K562 (cell line): ENCODE measurements at regions not wholly inside any gene's neighbourhood (a gene's known extent, or its start where the extent isn't known, plus 50 kb on each side); places are given as distances from the start of the nearest gene placed in this dataset.

ENCODE experiments used
- ATAC-seq: fragments of 200-7000 bp; cut with Tn5 transposase; 3 replicates; pipeline ENCODE4 v1.9.1; 2020; ENCODE audit warnings: moderate library complexity
- BruUV-seq: library from RNA; stranded (reverse); fragments of 400-500 nt; replicated peaks from 2 replicates; lab custom pipeline; 2021; lab: Mats Ljungman, UMichigan
- CTCF ChIA-PET: fragments of 300-600 bp; formaldehyde crosslinking; extraction: SDS; loops from one replicate; lab custom pipeline; 2021; ENCODE audit warnings: low intra/inter-chr PET ratio; lab: Yijun Ruan, JAX
- POLR2A ChIA-PET: fragments of 300-600, 350-650 bp; sonication (Branson Sonifier 250); formaldehyde crosslinking; extraction: SDS; loops from one replicate; lab custom pipeline; 2021; ENCODE audit warnings: antibody characterized with exemption, inconsistent platforms; lab: Yijun Ruan, JAX
- DNase-seq, 4 experiments: peaks; one replicate each; pipeline versions ENCODE4 v3.0.0 to v3.0.0-alpha.2; 2011 to 2018; ENCODE audit warnings: low spot score in 3 of 4, mixed read lengths in 3 of 4; ENCODE audit errors: extremely low read depth in 1 of 4
- FAIRE-seq: peaks from 2 replicates; lab custom pipeline; 2011; peaks lifted over from hg19 to GRCh38; lab: Jason Lieb, UNC
- H2AFZ ChIP-seq: 2 replicates; pipeline ENCODE4 v1.6.0; 2011; ENCODE audit warnings: low read depth, low read length, control low read depth, inconsistent platforms
- H3K27ac ChIP-seq: fragments of 200-600 bp; 3 replicates; pipeline ENCODE4 v1.8.0; 2011; ENCODE audit warnings: low read depth, mild to moderate bottlenecking, control low read depth, inconsistent platforms, low read length, moderate library complexity, mixed read lengths; ENCODE audit errors: extremely low read depth
- H3K27me3 ChIP-seq, 2 experiments: fragments of 300-600 bp in 1 of 2; 2 replicates in 1 of 2; 3 replicates in 1 of 2; pipeline versions ENCODE4 v1.6.0 to v1.8.0; 2011; ENCODE audit warnings: inconsistent platforms in 2 of 2, low read length in 2 of 2, mild to moderate bottlenecking in 1 of 2, mixed read lengths in 1 of 2, moderate library complexity in 1 of 2; ENCODE audit not compliant: control insufficient read depth in 2 of 2, insufficient read depth in 2 of 2
- H3K36me3 ChIP-seq: fragments of 300-600 bp; 3 replicates; pipeline ENCODE4 v1.8.0; 2011; ENCODE audit warnings: mild to moderate bottlenecking, low read length, inconsistent platforms; ENCODE audit not compliant: control insufficient read depth, insufficient read depth
- H3K4me1 ChIP-seq, 2 experiments: fragments of 200-600 bp in 1 of 2; replicated peaks in 1 of 2; 2 replicates in 1 of 2; 3 replicates in 1 of 2; pipeline versions ENCODE4 v1.5.1 to v1.8.0; 2011; ENCODE audit warnings: inconsistent platforms in 2 of 2, low read length in 2 of 2, mild to moderate bottlenecking in 1 of 2, mixed read lengths in 1 of 2, moderate library complexity in 1 of 2; ENCODE audit not compliant: control insufficient read depth in 2 of 2, insufficient read depth in 2 of 2
- H3K4me2 ChIP-seq: 2 replicates; pipeline ENCODE4 v1.6.1; 2011; ENCODE audit warnings: low read length, control low read depth, inconsistent platforms, mixed read lengths; ENCODE audit not compliant: insufficient read depth
- H3K4me3 ChIP-seq: fragments of 200-600 bp; sonication (generic), shearing (Covaris generic); 2 replicates; pipeline ENCODE4 v1.5.1; 2016; ENCODE audit warnings: control low read depth, inconsistent platforms
- H3K79me2 ChIP-seq: fragments of 200-600 bp; 3 replicates; pipeline ENCODE4 v1.8.0; 2011; ENCODE audit warnings: low read length, inconsistent platforms; ENCODE audit not compliant: control insufficient read depth, insufficient read depth
- H3K9ac ChIP-seq, 2 experiments: 2 replicates each; pipeline versions ENCODE4 v1.6.0 to v1.6.1; 2011; ENCODE audit warnings: low read depth in 2 of 2, low read length in 2 of 2, control low read depth in 1 of 2, inconsistent platforms in 1 of 2, mild to moderate bottlenecking in 1 of 2, mixed read lengths in 1 of 2; ENCODE audit not compliant: insufficient read depth in 1 of 2
- H3K9me1 ChIP-seq: one replicate; pipeline ENCODE4 v1.6.0; 2011; ENCODE audit warnings: inconsistent platforms, mild to moderate bottlenecking, low read length, moderate library complexity; ENCODE audit not compliant: control insufficient read depth, insufficient read depth
- H3K9me3 ChIP-seq: replicated peaks from 2 replicates; pipeline ENCODE4 v1.5.1; 2011; ENCODE audit warnings: low read depth, low read length, inconsistent platforms; ENCODE audit not compliant: control insufficient read depth, insufficient read depth
- H4K20me1 ChIP-seq: replicated peaks from 2 replicates; pipeline ENCODE4 v1.6.1; 2011; ENCODE audit warnings: low read length, inconsistent platforms, mixed read lengths; ENCODE audit not compliant: control insufficient read depth, insufficient read depth
- BACH1 ChIP-seq: fragments of 200-800 bp; sonication (Bioruptor generic); IDR thresholded peaks from 2 replicates; pipeline ENCODE4 v1.6.1; 2016; ENCODE audit warnings: missing genetic modification characterization, missing compliant biosample characterization
- CBX5 ChIP-seq: IDR thresholded peaks from 2 replicates; pipeline ENCODE4 v1.6.1; 2014; ENCODE audit warnings: low read depth, borderline replicate concordance
- CHCHD3 ChIP-seq: fragments of 250-450 bp; sonication (Bioruptor Pico); IDR thresholded peaks from 2 replicates; pipeline ENCODE4 v2.1.2; 2022; ENCODE audit warnings: mild to moderate bottlenecking
- ID3 ChIP-seq, 2 experiments: fragments of 250-450 bp in 1 of 2; fragments of 450-650 bp in 1 of 2; sonication (Bioruptor Pico) in 1 of 2; IDR thresholded peaks; 2 replicates each; pipeline versions ENCODE4 v1.6.1 to v1.8.0; 2016 to 2021; ENCODE audit warnings: mild to moderate bottlenecking in 2 of 2, moderate library complexity in 2 of 2, missing compliant biosample characterization in 1 of 2, missing genetic modification characterization in 1 of 2
- JUN ChIP-seq, 2 experiments: sonication (generic) in 1 of 2; formaldehyde crosslinking in 1 of 2; IDR thresholded peaks; 2 replicates each; pipeline versions ENCODE4 v1.6.1 to v1.8.0; 2012 to 2022; ENCODE audit warnings: borderline replicate concordance in 2 of 2, mild to moderate bottlenecking in 2 of 2, improper control_type of control experiment in 1 of 2, low read depth in 1 of 2, low read length in 1 of 2, missing genetic modification reagents in 1 of 2
- NR2C1 ChIP-seq, 2 experiments: fragments of 450-650 bp; IDR thresholded peaks; 2 replicates each; pipeline ENCODE4 v1.6.1; 2017; ENCODE audit warnings: mild to moderate bottlenecking in 2 of 2, antibody characterized with exemption in 1 of 2, inconsistent platforms in 1 of 2, missing compliant biosample characterization in 1 of 2, missing genetic modification characterization in 1 of 2
- PHB2 ChIP-seq: fragments of 450-650 bp; IDR thresholded peaks from 2 replicates; pipeline ENCODE4 v1.6.1; 2017; ENCODE audit warnings: low read depth
- PTTG1 ChIP-seq: fragments of 450-650 bp; IDR thresholded peaks from 2 replicates; pipeline ENCODE4 v1.6.1; 2016; ENCODE audit warnings: low read depth, mild to moderate bottlenecking, missing genetic modification characterization, missing compliant biosample characterization
- THRAP3 ChIP-seq: fragments of 450-650 bp; IDR thresholded peaks from 2 replicates; pipeline ENCODE4 v1.6.1; 2016; ENCODE audit warnings: mild to moderate bottlenecking, inconsistent platforms, borderline replicate concordance
- ZNF696 ChIP-seq: fragments of 250-450 bp; sonication (Bioruptor Pico); conservative IDR thresholded peaks from 2 replicates; pipeline ENCODE4 v1.4.0; 2020; ENCODE audit warnings: mild to moderate bottlenecking, moderate library complexity
- WGBS: fragments of 100-300 bp; shearing (Covaris generic); methylation state at CpG from one replicate; pipeline ENCODE4 v1.1.6; 2016; ENCODE audit warnings: low coverage, mixed read lengths; ENCODE audit not compliant: insufficient coverage; ENCODE audit errors: missing lambda C conversion rate; 5-methylcytosine and 5-hydroxymethylcytosine counted together
- in situ Hi-C: fragments of 300-500 bp; cut with MboI; formaldehyde crosslinking; loops from 4 replicates; pipeline ENCODE4 v1.15.0; 2018; ENCODE audit warnings: inconsistent platforms, mixed read lengths
- intact Hi-C: fragments of 100-400 bp; cut with micrococcal nuclease; formaldehyde crosslinking; loops from 2 replicates; pipeline ENCODE4 v1.14.2; 2022
- TF ChIP-seq, protein P1 (sequence below): sonication (generic); formaldehyde crosslinking; IDR thresholded peaks from 2 replicates; pipeline ENCODE4 v1.9.0; 2022; ENCODE audit warnings: mild to moderate bottlenecking, missing genetic modification reagents
- TF ChIP-seq, protein P2 (sequence below): fragments of 250-450 bp; sonication (Bioruptor Pico); IDR thresholded peaks from 2 replicates; pipeline ENCODE4 v1.4.0; 2020; ENCODE audit warnings: mild to moderate bottlenecking, moderate library complexity
- TF ChIP-seq, protein P3 (sequence below): fragments of 250-450 bp; sonication (Bioruptor Pico); IDR thresholded peaks from 2 replicates; pipeline ENCODE4 v1.8.0; 2022; ENCODE audit warnings: inconsistent platforms, mild to moderate bottlenecking, moderate library complexity, borderline replicate concordance

DNA sequence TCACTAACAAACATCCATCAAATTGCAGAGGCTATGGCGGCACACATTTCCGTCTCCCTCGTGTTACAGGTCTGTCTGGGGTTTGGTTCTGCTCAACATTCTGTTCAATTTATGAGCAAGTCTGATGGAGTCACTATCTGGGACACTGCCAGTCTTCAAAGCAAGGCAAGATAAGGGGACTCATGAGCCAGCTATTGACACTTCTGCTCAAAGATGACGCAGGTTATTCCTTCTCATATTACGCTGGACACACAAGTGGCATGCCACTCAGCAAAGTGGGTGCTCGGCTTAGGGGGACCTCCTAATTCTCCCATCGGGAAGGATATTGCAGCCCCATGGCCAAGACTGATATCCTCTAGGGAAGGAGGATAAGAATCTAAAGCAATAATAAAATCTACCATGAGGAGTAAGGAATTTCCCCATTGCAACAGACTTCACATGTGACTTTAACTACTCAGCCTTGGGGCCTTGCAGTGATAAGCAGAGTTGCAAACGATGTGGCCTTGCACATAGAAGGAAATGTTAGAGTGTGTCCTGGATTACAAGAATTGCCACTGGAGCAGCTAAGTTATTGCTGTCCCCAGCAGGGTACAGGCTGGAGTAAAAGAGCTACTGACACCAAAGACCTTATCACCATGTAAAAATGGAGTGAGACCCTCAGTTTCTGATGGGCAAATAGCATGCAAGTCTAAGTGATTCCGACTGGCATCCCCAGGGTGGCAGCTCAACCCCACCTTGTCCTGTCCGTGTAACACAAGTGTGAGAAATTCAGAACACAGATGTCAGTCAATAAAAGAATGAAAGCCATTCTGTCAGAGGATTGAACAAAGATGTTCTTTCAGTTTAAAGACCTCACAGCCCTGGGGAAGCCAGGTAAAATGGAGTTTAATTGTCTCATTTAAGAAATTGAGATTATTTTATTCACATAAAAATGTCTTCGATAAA is 306.1 kb downstream of the IRS2 start:
- no peaks in the 10 kb centered on the region for H3K9me3 ChIP-seq
- H2AFZ ChIP-seq = no peak overlapping the region
- H4K20me1 ChIP-seq = no peaks in the 10 kb centered on the region
- DNase-seq (no peak), FAIRE-seq (no peak), ATAC-seq (no peak)
- H3K36me3 ChIP-seq = no peaks in the 10 kb centered on the region
- no peaks in the 10 kb centered on the region for H3K79me2 ChIP-seq
- H3K27ac ChIP-seq = no peak overlapping the region
- WGBS = 0% methylated on average over 9 of the region's 11 CpGs
- H3K9ac ChIP-seq = no peak overlapping the region
- ChIA-PET CTCF (no interaction called here), POLR2A (interaction anchor here (0.6 kb wide), 1 partner anchor 828 kb away, joined by 3 read pairs; no protein-coding TSS in a partner anchor)
- no peak overlapping the region for H3K4me3 ChIP-seq
- in situ Hi-C loops (no loop called here), intact Hi-C loops (no loop called here)
- H3K4me2 ChIP-seq = no peak overlapping the region
- no peaks in the 10 kb centered on the region for H3K4me1 ChIP-seq
- no TSS peak for BruUV-seq
- no peaks in the 10 kb centered on the region for H3K27me3 ChIP-seq
- no peaks in the 10 kb centered on the region for H3K9me1 ChIP-seq
- TF ChIP-seq, protein P1, sequence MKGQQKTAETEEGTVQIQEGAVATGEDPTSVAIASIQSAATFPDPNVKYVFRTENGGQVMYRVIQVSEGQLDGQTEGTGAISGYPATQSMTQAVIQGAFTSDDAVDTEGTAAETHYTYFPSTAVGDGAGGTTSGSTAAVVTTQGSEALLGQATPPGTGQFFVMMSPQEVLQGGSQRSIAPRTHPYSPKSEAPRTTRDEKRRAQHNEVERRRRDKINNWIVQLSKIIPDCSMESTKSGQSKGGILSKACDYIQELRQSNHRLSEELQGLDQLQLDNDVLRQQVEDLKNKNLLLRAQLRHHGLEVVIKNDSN = no peak
- TF ChIP-seq ZNF696 (CRISPR knock-in tag) (no peak), ID3 (CRISPR knock-in tag; IDR thresholded peaks at IDR 0.05) (no peak), ID3 (tag; IDR thresholded peaks at IDR 0.05) (no peak), CBX5 (no peak), PTTG1 (tag) (no peak), PHB2 (no peak), NR2C1 (IDR thresholded peaks at IDR 0.05) (no peak), NR2C1 (tag; IDR thresholded peaks at IDR 0.05) (no peak), JUN (IDR thresholded peaks at IDR 0.05; ENCODE audit: borderline replicate concordance, low read depth, low read length) (no peak), JUN (CRISPR knock-in tag; IDR thresholded peaks at IDR 0.05; ENCODE audit: borderline replicate concordance) (no peak), CHCHD3 (CRISPR knock-in tag) (no peak), THRAP3 (no peak), BACH1 (tag) (no peak)
- TF ChIP-seq, protein P2, sequence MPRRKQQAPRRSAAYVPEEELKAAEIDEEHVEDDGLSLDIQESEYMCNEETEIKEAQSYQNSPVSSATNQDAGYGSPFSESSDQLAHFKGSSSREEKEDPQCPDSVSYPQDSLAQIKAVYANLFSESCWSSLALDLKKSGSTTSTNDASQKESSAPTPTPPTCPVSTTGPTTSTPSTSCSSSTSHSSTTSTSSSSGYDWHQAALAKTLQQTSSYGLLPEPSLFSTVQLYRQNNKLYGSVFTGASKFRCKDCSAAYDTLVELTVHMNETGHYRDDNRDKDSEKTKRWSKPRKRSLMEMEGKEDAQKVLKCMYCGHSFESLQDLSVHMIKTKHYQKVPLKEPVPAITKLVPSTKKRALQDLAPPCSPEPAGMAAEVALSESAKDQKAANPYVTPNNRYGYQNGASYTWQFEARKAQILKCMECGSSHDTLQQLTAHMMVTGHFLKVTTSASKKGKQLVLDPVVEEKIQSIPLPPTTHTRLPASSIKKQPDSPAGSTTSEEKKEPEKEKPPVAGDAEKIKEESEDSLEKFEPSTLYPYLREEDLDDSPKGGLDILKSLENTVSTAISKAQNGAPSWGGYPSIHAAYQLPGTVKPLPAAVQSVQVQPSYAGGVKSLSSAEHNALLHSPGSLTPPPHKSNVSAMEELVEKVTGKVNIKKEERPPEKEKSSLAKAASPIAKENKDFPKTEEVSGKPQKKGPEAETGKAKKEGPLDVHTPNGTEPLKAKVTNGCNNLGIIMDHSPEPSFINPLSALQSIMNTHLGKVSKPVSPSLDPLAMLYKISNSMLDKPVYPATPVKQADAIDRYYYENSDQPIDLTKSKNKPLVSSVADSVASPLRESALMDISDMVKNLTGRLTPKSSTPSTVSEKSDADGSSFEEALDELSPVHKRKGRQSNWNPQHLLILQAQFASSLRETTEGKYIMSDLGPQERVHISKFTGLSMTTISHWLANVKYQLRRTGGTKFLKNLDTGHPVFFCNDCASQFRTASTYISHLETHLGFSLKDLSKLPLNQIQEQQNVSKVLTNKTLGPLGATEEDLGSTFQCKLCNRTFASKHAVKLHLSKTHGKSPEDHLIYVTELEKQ (CRISPR knock-in tag) = no peak
- TF ChIP-seq, protein P3, sequence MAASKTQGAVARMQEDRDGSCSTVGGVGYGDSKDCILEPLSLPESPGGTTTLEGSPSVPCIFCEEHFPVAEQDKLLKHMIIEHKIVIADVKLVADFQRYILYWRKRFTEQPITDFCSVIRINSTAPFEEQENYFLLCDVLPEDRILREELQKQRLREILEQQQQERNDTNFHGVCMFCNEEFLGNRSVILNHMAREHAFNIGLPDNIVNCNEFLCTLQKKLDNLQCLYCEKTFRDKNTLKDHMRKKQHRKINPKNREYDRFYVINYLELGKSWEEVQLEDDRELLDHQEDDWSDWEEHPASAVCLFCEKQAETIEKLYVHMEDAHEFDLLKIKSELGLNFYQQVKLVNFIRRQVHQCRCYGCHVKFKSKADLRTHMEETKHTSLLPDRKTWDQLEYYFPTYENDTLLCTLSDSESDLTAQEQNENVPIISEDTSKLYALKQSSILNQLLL (CRISPR knock-in tag) = no peak
